HCT116 (cell line): ENCODE measurements at regions not wholly inside any gene's neighbourhood (a gene's known extent, or its start where the extent isn't known, plus 50 kb on each side); places are given as distances from the start of the nearest gene placed in this dataset.

Source experiments
- ATAC-seq: fragments of 200-7000 bp; cut with Tn5 transposase; 2 replicates; pipeline ENCODE4 v1.9.1; 2020; ENCODE audit warnings: mild to moderate bottlenecking, moderate library complexity
- BruUV-seq: library from RNA; stranded (reverse); fragments of 400-500 nt; replicated peaks from 2 replicates; lab custom pipeline; 2021; lab: Mats Ljungman, UMichigan
- CTCF ChIA-PET: fragments of 300-600 bp; sonication (Branson Sonifier 250); formaldehyde crosslinking; loops from one replicate; lab custom pipeline; 2021; ENCODE audit warnings: antibody characterized with exemption; lab: Charles Lee
- POLR2A ChIA-PET: fragments of 300-600, 350-600 bp; sonication (Branson Sonifier 250); formaldehyde crosslinking; loops from one replicate; lab custom pipeline; 2021; ENCODE audit warnings: antibody characterized with exemption; lab: Charles Lee
- RAD21 ChIA-PET, 2 experiments: fragments of 300-600 bp; sonication (Branson Sonifier 250); formaldehyde crosslinking; loops; one replicate each; lab custom pipeline; 2023; ENCODE audit warnings: low total read pairs in 2 of 2; ENCODE audit not compliant: uncharacterized antibody in 2 of 2, unreplicated experiment in 2 of 2, low non-redundant PET in 1 of 2; lab: Charles Lee
- DNase-seq: peaks from one replicate; pipeline ENCODE4 v3.0.0-alpha.2; 2010; ENCODE audit warnings: low read depth, low spot score
- H2AFZ ChIP-seq: fragments of 200-600 bp; shearing (Covaris generic), sonication (generic); 2 replicates; pipeline ENCODE4 v1.6.1; 2017; ENCODE audit warnings: low read depth, mixed run types, mixed read lengths, antibody characterized with exemption, low read length; ENCODE audit not compliant: poor library complexity, severe bottlenecking
- H3K27ac ChIP-seq: 2 replicates; pipeline ENCODE4 v1.5.1; 2012; ENCODE audit warnings: low read depth, low read length
- H3K27me3 ChIP-seq: fragments of 200-600 bp; sonication (generic); 2 replicates; pipeline ENCODE4 v1.6.1; 2016; ENCODE audit warnings: mixed run types, low read length, mixed read lengths; ENCODE audit not compliant: insufficient read depth
- H3K36me3 ChIP-seq, 2 experiments: fragments of 200-500 bp in 1 of 2; fragments of 200-600 bp in 1 of 2; sonication (Bioruptor generic) in 1 of 2; sonication (generic) in 1 of 2; 2 replicates each; pipeline versions ENCODE4 v1.5.1 to v1.6.1; 2014 to 2016; ENCODE audit warnings: low read length in 2 of 2, inconsistent platforms in 1 of 2, mixed read lengths in 1 of 2, mixed run types in 1 of 2; ENCODE audit not compliant: insufficient read depth in 2 of 2, control insufficient read depth in 1 of 2
- H3K4me1 ChIP-seq, 2 experiments: fragments of 200-600 bp in 1 of 2; sonication (generic) in 1 of 2; 2 replicates each; pipeline versions ENCODE4 v1.5.1 to v1.6.1; 2012 to 2017; ENCODE audit warnings: low read length in 2 of 2, inconsistent platforms in 1 of 2, mild to moderate bottlenecking in 1 of 2, mixed read lengths in 1 of 2, mixed run types in 1 of 2, moderate library complexity in 1 of 2; ENCODE audit not compliant: insufficient read depth in 2 of 2, control insufficient read depth in 1 of 2
- H3K4me2 ChIP-seq: fragments of 200-600 bp; sonication (generic); 2 replicates; pipeline ENCODE4 v1.6.1; 2017; ENCODE audit warnings: mixed run types, low read length, mixed read lengths
- H3K4me3 ChIP-seq, 2 experiments: fragments of 200-600 bp in 1 of 2; sonication (generic) in 1 of 2; replicated peaks in 1 of 2; 2 replicates each; pipeline ENCODE4 v1.5.1; 2011 to 2016; ENCODE audit warnings: low read length in 2 of 2, control low read depth in 1 of 2, low read depth in 1 of 2, mild to moderate bottlenecking in 1 of 2, mixed read lengths in 1 of 2, mixed run types in 1 of 2
- H3K79me2 ChIP-seq: fragments of 200-600 bp; sonication (generic); 2 replicates; pipeline ENCODE4 v1.6.1; 2017; ENCODE audit warnings: mild to moderate bottlenecking, mixed run types, low read length, moderate library complexity, mixed read lengths; ENCODE audit not compliant: insufficient read depth
- H3K9ac ChIP-seq: fragments of 200-600 bp; sonication (generic); 2 replicates; pipeline ENCODE4 v1.6.1; 2016; ENCODE audit warnings: low read length, mixed read lengths
- H3K9me2 ChIP-seq: fragments of 200-600 bp; sonication (generic), shearing (Covaris generic); 2 replicates; pipeline ENCODE4 v1.6.1; 2017; ENCODE audit warnings: mixed run types, mild to moderate bottlenecking, moderate library complexity; ENCODE audit not compliant: insufficient read depth
- H3K9me3 ChIP-seq, 2 experiments: fragments of 200-500 bp in 1 of 2; fragments of 200-600 bp in 1 of 2; sonication (Bioruptor generic) in 1 of 2; sonication (generic) in 1 of 2; 2 replicates each; pipeline ENCODE4 v1.6.1; 2014 to 2017; ENCODE audit warnings: low read length in 2 of 2, mixed read lengths in 2 of 2, inconsistent platforms in 1 of 2, low read depth in 1 of 2, mild to moderate bottlenecking in 1 of 2, mixed run types in 1 of 2, moderate library complexity in 1 of 2; ENCODE audit not compliant: control insufficient read depth in 1 of 2, insufficient read depth in 1 of 2
- H4K20me1 ChIP-seq: fragments of 200-600 bp; sonication (generic), shearing (Covaris generic); 2 replicates; pipeline ENCODE4 v1.6.1; 2017; ENCODE audit warnings: mixed run types, mild to moderate bottlenecking, moderate library complexity; ENCODE audit not compliant: insufficient read depth
- CEBPB ChIP-seq: IDR thresholded peaks from 2 replicates; pipeline ENCODE4 v1.6.1; 2012; ENCODE audit warnings: low read depth
- EGR1 ChIP-seq: IDR thresholded peaks from 2 replicates; pipeline ENCODE4 v1.6.1; 2012; ENCODE audit warnings: low read depth
- EZH2phosphoT487 ChIP-seq: fragments of 200-600 bp; IDR thresholded peaks from 2 replicates; pipeline ENCODE4 v1.6.1; 2018; ENCODE audit warnings: antibody characterized with exemption, borderline replicate concordance
- JUND ChIP-seq: IDR thresholded peaks from 2 replicates; pipeline ENCODE4 v1.6.1; 2012
- POLR2A ChIP-seq: IDR thresholded peaks from 2 replicates; pipeline ENCODE4 v1.7.0; 2011; ENCODE audit warnings: borderline replicate concordance; ENCODE audit not compliant: insufficient read depth, insufficient read length; ENCODE audit errors: extremely low read depth
- POLR2AphosphoS5 ChIP-seq: IDR thresholded peaks from 2 replicates; pipeline ENCODE4 v1.6.1; 2011; ENCODE audit warnings: mild to moderate bottlenecking, low read depth, low read length, moderate library complexity
- SIN3A ChIP-seq: IDR thresholded peaks from 2 replicates; pipeline ENCODE4 v1.6.1; 2012; ENCODE audit warnings: low read depth
- ZBTB33 ChIP-seq: IDR thresholded peaks from 2 replicates; pipeline ENCODE4 v1.6.1; 2011; ENCODE audit warnings: mild to moderate bottlenecking, low read length, moderate library complexity; ENCODE audit not compliant: insufficient replicate concordance; ENCODE audit errors: extremely low read depth
- ZFX ChIP-seq: fragments of 450-650 bp; IDR thresholded peaks from 2 replicates; pipeline ENCODE4 v1.6.1; 2017
- ZNF274 ChIP-seq: fragments of 200-500 bp; sonication (Bioruptor generic); IDR thresholded peaks from 2 replicates; pipeline ENCODE4 v1.6.1; 2014; ENCODE audit warnings: mild to moderate bottlenecking, low read depth, low read length, inconsistent platforms
- intact Hi-C: fragments of 100-400 bp; cut with micrococcal nuclease; formaldehyde crosslinking; loops from 2 replicates; pipeline ENCODE4 v1.10.0; 2022

- CTCF ChIA-PET: interaction anchor here (2.5 kb wide), 1 partner anchor 10 kb away, joined by 7 read pairs; no protein-coding TSS in a partner anchor
- no peak for ATAC-seq
- no TSS peak for BruUV-seq
Observed at GRCh38 chr11:103545551-103545950, 436.3 kb downstream of the DYNC2H1 start.

More at GRCh38 chr11:103545551-103545950, 436.3 kb downstream of the DYNC2H1 start:
- no peak overlapping the region for H3K27ac ChIP-seq
- no peak overlapping the region for H3K4me2 ChIP-seq
- no peaks in the 10 kb centered on the region for H3K27me3 ChIP-seq
- TF ChIP-seq ZBTB33: no peak
- TF ChIP-seq ZFX: no peak
- no peak for TF ChIP-seq JUND
- TF ChIP-seq CEBPB: no peak
- no peak for TF ChIP-seq POLR2A
- TF ChIP-seq SIN3A: no peak
- no peak for TF ChIP-seq EZH2phosphoT487
- TF ChIP-seq ZNF274: no peak
- no peak for TF ChIP-seq EGR1
- TF ChIP-seq POLR2AphosphoS5: no peak
- TF ChIP-seq, all 23 proteins: peak for 0
- RAD21 ChIA-PET: no interaction called here
- POLR2A ChIA-PET: no interaction called here
- no peaks in the 10 kb centered on the region for H3K36me3 ChIP-seq
- H3K9me3 ChIP-seq: peaks cover 0 to 5% of the 10 kb centered on the region in 2 experiments; a peak in 2 of 4 replicates
- no peaks in the 10 kb centered on the region for H3K79me2 ChIP-seq
- no peaks in the 10 kb centered on the region for H3K9me2 ChIP-seq
- no peaks in the 10 kb centered on the region for H4K20me1 ChIP-seq
- no peak overlapping the region for H3K4me3 ChIP-seq
- no peak overlapping the region for H2AFZ ChIP-seq
- H3K4me1 ChIP-seq: no peaks in the 10 kb centered on the region
- no peak overlapping the region for H3K9ac ChIP-seq
- intact Hi-C loops: no loop called here
- DNase-seq: no peak
